MCF 10A (cell line): ENCODE measurements at regions not wholly inside any gene's neighbourhood (a gene's known extent, or its start where the extent isn't known, plus 50 kb on each side); places are given as distances from the start of the nearest gene placed in this dataset.
A peak's percentile ranks its signal among the peaks of the same experiment; 100 is the strongest.

Experiments
- BruUV-seq: library from RNA; stranded (reverse); fragments of 400-500 nt; replicated peaks from 2 replicates; lab custom pipeline; 2021; lab: Mats Ljungman, UMichigan
- CTCF ChIA-PET: fragments of 300-600 bp; sonication (Branson Sonifier 250); formaldehyde crosslinking; extraction: SDS; loops from one replicate; lab custom pipeline; 2021; ENCODE audit warnings: antibody characterized with exemption, inconsistent platforms; lab: Yijun Ruan, JAX
- POLR2A ChIA-PET: fragments of 300-600, 350-650 bp; sonication (Branson Sonifier 250); formaldehyde crosslinking; extraction: SDS; loops from one replicate; lab custom pipeline; 2020; ENCODE audit warnings: antibody characterized with exemption, inconsistent platforms; lab: Yijun Ruan, JAX
- DNase-seq: peaks from one replicate; pipeline ENCODE4 v3.0.0-alpha.2; 2018; ENCODE audit not compliant: unreplicated experiment
- H3K27ac Mint-ChIP-seq: one replicate; pipeline ENCODE4 v1.8.0; 2022; ENCODE audit warnings: mild to moderate bottlenecking, low read depth, mixed read lengths; ENCODE audit not compliant: unreplicated experiment
- H3K27me3 Mint-ChIP-seq: one replicate; pipeline ENCODE4 v1.8.0; 2022; ENCODE audit warnings: mixed read lengths; ENCODE audit not compliant: insufficient read depth, unreplicated experiment
- H3K36me3 Mint-ChIP-seq: one replicate; pipeline ENCODE4 v1.8.0; 2022; ENCODE audit warnings: mild to moderate bottlenecking, moderate library complexity, mixed read lengths; ENCODE audit not compliant: insufficient read depth, unreplicated experiment
- H3K4me1 Mint-ChIP-seq: one replicate; pipeline ENCODE4 v1.8.0; 2022; ENCODE audit warnings: mixed read lengths; ENCODE audit not compliant: insufficient read depth, unreplicated experiment
- H3K4me3 Mint-ChIP-seq: one replicate; pipeline ENCODE4 v1.8.0; 2022; ENCODE audit warnings: mild to moderate bottlenecking, moderate library complexity, mixed read lengths; ENCODE audit not compliant: unreplicated experiment
- H3K9me3 Mint-ChIP-seq: one replicate; pipeline ENCODE4 v1.8.0; 2022; ENCODE audit warnings: mixed read lengths; ENCODE audit not compliant: unreplicated experiment
- intact Hi-C: fragments of 100-400 bp; cut with micrococcal nuclease; formaldehyde crosslinking; loops from 2 replicates; pipeline ENCODE4 v1.14.1; 2022
- TF ChIP-seq, protein P1 (sequence below): fragments of 200-600 bp; IDR thresholded peaks from one replicate; pipeline ENCODE4 v1.8.0; 2022; ENCODE audit warnings: antibody characterized with exemption, mild to moderate bottlenecking; ENCODE audit not compliant: unreplicated experiment

GRCh38 chr5:71862087-71862486, 143.0 kb downstream of the CARTPT start:
- ChIA-PET POLR2A (interaction anchor here (0.6 kb wide), 1 partner anchor 34 kb away, joined by 3 read pairs; no protein-coding TSS in a partner anchor), CTCF (interaction anchor here (1.0 kb wide), 2 partner anchors 10 to 157 kb away, joined by 3 read pairs; no protein-coding TSS in a partner anchor)
- no peaks in the 10 kb centered on the region for H3K9me3 Mint-ChIP-seq
- peaks cover 20% of the 10 kb centered on the region for H3K4me1 Mint-ChIP-seq
- TF ChIP-seq, protein P1, sequence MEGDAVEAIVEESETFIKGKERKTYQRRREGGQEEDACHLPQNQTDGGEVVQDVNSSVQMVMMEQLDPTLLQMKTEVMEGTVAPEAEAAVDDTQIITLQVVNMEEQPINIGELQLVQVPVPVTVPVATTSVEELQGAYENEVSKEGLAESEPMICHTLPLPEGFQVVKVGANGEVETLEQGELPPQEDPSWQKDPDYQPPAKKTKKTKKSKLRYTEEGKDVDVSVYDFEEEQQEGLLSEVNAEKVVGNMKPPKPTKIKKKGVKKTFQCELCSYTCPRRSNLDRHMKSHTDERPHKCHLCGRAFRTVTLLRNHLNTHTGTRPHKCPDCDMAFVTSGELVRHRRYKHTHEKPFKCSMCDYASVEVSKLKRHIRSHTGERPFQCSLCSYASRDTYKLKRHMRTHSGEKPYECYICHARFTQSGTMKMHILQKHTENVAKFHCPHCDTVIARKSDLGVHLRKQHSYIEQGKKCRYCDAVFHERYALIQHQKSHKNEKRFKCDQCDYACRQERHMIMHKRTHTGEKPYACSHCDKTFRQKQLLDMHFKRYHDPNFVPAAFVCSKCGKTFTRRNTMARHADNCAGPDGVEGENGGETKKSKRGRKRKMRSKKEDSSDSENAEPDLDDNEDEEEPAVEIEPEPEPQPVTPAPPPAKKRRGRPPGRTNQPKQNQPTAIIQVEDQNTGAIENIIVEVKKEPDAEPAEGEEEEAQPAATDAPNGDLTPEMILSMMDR, result no peak
- no peak for DNase-seq
- no peaks in the 10 kb centered on the region for H3K36me3 Mint-ChIP-seq
- no TSS peak for BruUV-seq
- H3K27ac Mint-ChIP-seq, result no peak overlapping the region
- intact Hi-C loops, result no loop called here
- H3K27me3 Mint-ChIP-seq, result peaks cover 14% of the 10 kb centered on the region
- H3K4me3 Mint-ChIP-seq, result no peak overlapping the region

GRCh38 chr5:71862507-71863060, 143.5 kb downstream of the CARTPT start:
- ChIA-PET POLR2A (interaction anchor here (0.6 to 1.7 kb wide), 3 partner anchors 15 to 34 kb away, joined by 3 to 4 read pairs (median 3); no protein-coding TSS in a partner anchor), CTCF (interaction anchor here (1.0 kb wide), 1 partner anchor 156 kb away, joined by 3 read pairs; no protein-coding TSS in a partner anchor)
- intact Hi-C loops, result no loop called here
- Mint-ChIP-seq H3K27me3 (peaks cover 9% of the 10 kb centered on the region), H3K36me3 (no peaks in the 10 kb centered on the region), H3K4me3 (no peak overlapping the region), H3K4me1 (peaks cover 20% of the 10 kb centered on the region), H3K27ac (no peak overlapping the region), H3K9me3 (no peaks in the 10 kb centered on the region)
- no TSS peak for BruUV-seq
- TF ChIP-seq, protein P1, result no peak
- no peak for DNase-seq

DNA sequence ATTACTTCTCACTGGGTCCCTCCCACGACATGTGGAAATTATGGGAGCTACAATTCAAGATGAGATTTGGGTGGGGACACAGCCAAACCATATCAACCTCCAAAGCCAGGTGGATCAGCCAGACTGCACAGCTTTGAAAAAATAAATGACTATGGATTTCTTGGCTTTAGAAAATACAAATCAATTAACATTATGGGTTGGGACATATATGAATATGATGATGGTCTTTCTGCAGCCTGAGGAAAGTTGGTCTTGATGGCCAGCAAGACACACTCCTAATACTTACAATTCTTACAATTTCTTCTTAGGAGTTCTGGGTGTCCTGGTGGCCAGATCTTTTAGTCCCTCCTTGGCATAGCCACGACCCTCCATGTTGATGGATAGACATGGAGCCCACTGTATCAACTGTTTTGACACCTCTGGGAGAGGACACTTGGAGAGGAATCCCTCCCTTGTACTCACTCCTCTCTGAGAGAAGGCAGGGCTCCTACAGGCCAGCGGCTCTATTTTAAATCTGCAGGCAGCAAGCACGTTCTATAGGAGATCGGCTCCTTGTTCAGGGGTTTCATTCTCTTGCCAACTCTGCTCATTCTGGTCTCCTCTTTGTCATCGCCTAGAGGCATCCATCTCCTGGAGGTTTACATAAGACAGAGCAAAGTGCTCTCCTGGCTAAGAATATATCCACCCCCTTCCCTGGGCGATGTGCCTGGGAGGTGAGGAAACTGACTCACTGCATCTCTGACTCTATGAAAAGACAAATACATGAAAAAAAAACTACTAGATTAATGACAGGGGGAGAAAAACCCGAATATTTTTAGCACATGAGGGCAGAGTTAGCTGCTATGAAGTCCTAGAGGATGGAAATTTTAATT, 145.9 kb downstream of the CARTPT start:
- Mint-ChIP-seq H3K4me1 (peaks cover 20% of the 10 kb centered on the region), H3K36me3 (no peaks in the 10 kb centered on the region), H3K9me3 (no peaks in the 10 kb centered on the region), H3K4me3 (no peak overlapping the region), H3K27ac (peak overlapping the region; percentile 14), H3K27me3 (no peaks in the 10 kb centered on the region)
- no TSS peak for BruUV-seq
- CTCF ChIA-PET, result no interaction called here
- intact Hi-C loops, result loop anchor here (1.0 kb wide), 1 partner anchor 443 kb away; no protein-coding TSS in a partner anchor
- DNase-seq, result peak; percentile 91
- TF ChIP-seq, protein P1, result no peak
- POLR2A ChIA-PET, result interaction anchor here (0.6 to 0.7 kb wide), 2 partner anchors 8 to 27 kb away, joined by 3 read pairs; no protein-coding TSS in a partner anchor
